GM12878 (cell line): ENCODE measurements at regions not wholly inside any gene's neighbourhood (a gene's known extent, or its start where the extent isn't known, plus 50 kb on each side); places are given as distances from the start of the nearest gene placed in this dataset.

ENCODE experiments used
- ATAC-seq: fragments of 200-7000 bp; cut with Tn5 transposase; 3 replicates; pipeline ENCODE4 v1.9.1; 2020; ENCODE audit warnings: mild to moderate bottlenecking, moderate library complexity
- BruUV-seq: library from RNA; stranded (reverse); fragments of 400-500 nt; replicated peaks from 2 replicates; lab custom pipeline; 2021; lab: Mats Ljungman, UMichigan
- CTCF ChIA-PET: fragments of 300-600 bp; sonication (Branson Sonifier 250); formaldehyde crosslinking; extraction: SDS; loops from one replicate; lab custom pipeline; 2021; ENCODE audit warnings: inconsistent platforms; lab: Yijun Ruan, JAX
- POLR2A ChIA-PET: fragments of 350-600 bp; formaldehyde crosslinking; extraction: SDS; loops from one replicate; lab custom pipeline; 2021; ENCODE audit warnings: inconsistent platforms; lab: Charles Lee
- RAD21 ChIA-PET: fragments of 300-600 bp; sonication (Branson Sonifier 250); formaldehyde crosslinking; loops from one replicate; lab custom pipeline; 2023; ENCODE audit warnings: antibody characterized with exemption; ENCODE audit not compliant: unreplicated experiment; lab: Charles Lee
- SMC1A ChIA-PET: fragments of 300-600 bp; sonication (Branson Sonifier 250); formaldehyde crosslinking; loops from one replicate; lab custom pipeline; 2023; ENCODE audit not compliant: unreplicated experiment, uncharacterized antibody; lab: Charles Lee
- DNase-seq: peaks from one replicate; pipeline ENCODE4 v3.0.0-alpha.2; 2011; ENCODE audit warnings: low read depth, low spot score
- FAIRE-seq: peaks from 3 replicates; lab custom pipeline; 2011; peaks lifted over from hg19 to GRCh38; lab: Jason Lieb, UNC
- H2AFZ ChIP-seq: 2 replicates; pipeline ENCODE4 v1.6.0; 2011; ENCODE audit warnings: low read depth, low read length, control low read depth; ENCODE audit not compliant: control insufficient read depth
- H3K27ac ChIP-seq: 2 replicates; pipeline ENCODE4 v1.5.1; 2011; ENCODE audit warnings: control low read depth; ENCODE audit not compliant: control insufficient read depth, insufficient read depth
- H3K27me3 ChIP-seq, 2 experiments: replicated peaks in 1 of 2; 2 replicates each; pipeline versions ENCODE4 v1.6.0 to v1.6.1; 2011; ENCODE audit warnings: low read length in 1 of 2; ENCODE audit not compliant: control insufficient read depth in 2 of 2, insufficient read depth in 2 of 2
- H3K36me3 ChIP-seq, 2 experiments: 2 replicates each; pipeline ENCODE4 v1.5.1; 2011; ENCODE audit warnings: low read length in 1 of 2; ENCODE audit not compliant: control insufficient read depth in 2 of 2, insufficient read depth in 2 of 2
- H3K4me1 ChIP-seq: 2 replicates; pipeline ENCODE4 v1.6.1; 2011; ENCODE audit warnings: mild to moderate bottlenecking, low read length, moderate library complexity, mixed read lengths; ENCODE audit not compliant: control insufficient read depth, insufficient read depth
- H3K4me2 ChIP-seq: 2 replicates; pipeline ENCODE4 v1.6.0; 2011; ENCODE audit warnings: control low read depth; ENCODE audit not compliant: control insufficient read depth, insufficient read depth
- H3K4me3 ChIP-seq: fragments of 200-600 bp; sonication (generic); 2 replicates; pipeline ENCODE4 v1.5.1; 2016
- H3K79me2 ChIP-seq: 2 replicates; pipeline ENCODE4 v1.6.0; 2011; ENCODE audit warnings: low read length; ENCODE audit not compliant: control insufficient read depth, insufficient read depth
- H3K9ac ChIP-seq: 2 replicates; pipeline ENCODE4 v1.8.0; 2011; ENCODE audit warnings: low read length, control low read depth, mixed read lengths; ENCODE audit not compliant: control insufficient read depth, insufficient read depth
- H3K9me3 ChIP-seq: replicated peaks from 3 replicates; pipeline ENCODE4 v1.5.1; 2011; ENCODE audit warnings: mild to moderate bottlenecking, low read length; ENCODE audit not compliant: control insufficient read depth, insufficient read depth
- H4K20me1 ChIP-seq: 2 replicates; pipeline ENCODE4 v1.6.0; 2011; ENCODE audit not compliant: control insufficient read depth, insufficient read depth
- ATF7 ChIP-seq: fragments of 450-650 bp; IDR thresholded peaks from 2 replicates; pipeline ENCODE4 v1.6.1; 2016; ENCODE audit warnings: low read depth, mild to moderate bottlenecking
- BCL11A ChIP-seq: IDR thresholded peaks from 2 replicates; pipeline ENCODE4 v1.6.1; 2011; ENCODE audit warnings: low read depth, low read length
- E2F4 ChIP-seq: IDR thresholded peaks from 2 replicates; pipeline ENCODE4 v1.6.1; 2012; ENCODE audit warnings: low read depth, low read length, improper control_type of control experiment
- MEF2A ChIP-seq: IDR thresholded peaks from 2 replicates; pipeline ENCODE4 v1.6.1; 2011; ENCODE audit warnings: low read depth, mild to moderate bottlenecking, low read length, moderate library complexity; ENCODE audit not compliant: insufficient read depth
- MXI1 ChIP-seq: fragments of 150-350 bp; IDR thresholded peaks from 2 replicates; pipeline ENCODE4 v1.6.1; 2011; ENCODE audit warnings: low read depth, mild to moderate bottlenecking, inconsistent platforms, low read length, improper control_type of control experiment
- NBN ChIP-seq: fragments of 450-650 bp; IDR thresholded peaks from 2 replicates; pipeline ENCODE4 v1.6.1; 2016
- ZBTB4 ChIP-seq: fragments of 450-650 bp; formaldehyde crosslinking; IDR thresholded peaks from 2 replicates; pipeline ENCODE4 v1.4.0; 2022; ENCODE audit warnings: mild to moderate bottlenecking, moderate library complexity
- ZBTB40 ChIP-seq: fragments of 450-650 bp; IDR thresholded peaks from 2 replicates; pipeline ENCODE4 v1.6.1; 2016; ENCODE audit warnings: mild to moderate bottlenecking, moderate library complexity, borderline replicate concordance
- ZNF687 ChIP-seq: fragments of 450-650 bp; IDR thresholded peaks from 2 replicates; pipeline ENCODE4 v1.6.1; 2017; ENCODE audit warnings: mild to moderate bottlenecking, moderate library complexity
- WGBS: methylation state at CpG from one replicate; pipeline ENCODE4 v1.1.6; 2016; ENCODE audit warnings: low lambda C conversion rate; ENCODE audit not compliant: insufficient replicate concordance, insufficient coverage; ENCODE audit errors: missing lambda C conversion rate; 5-methylcytosine and 5-hydroxymethylcytosine counted together
- in situ Hi-C: fragments of 300-500 bp; cut with MboI; formaldehyde crosslinking; loops from 9 replicates; pipeline ENCODE4 v1.14.3; 2018; ENCODE audit warnings: mixed read lengths
- intact Hi-C: fragments of 100-400 bp; cut with micrococcal nuclease; formaldehyde crosslinking; loops from one replicate; pipeline ENCODE4 v1.14.2; 2022; ENCODE audit not compliant: unreplicated experiment

GRCh38 chr22:22711532-22711913 is 67.1 kb downstream of the GGTLC2 start (continued):
- TF ChIP-seq ZNF687 = no peak

GRCh38 chr22:22712092-22712658 is 67.8 kb downstream of the GGTLC2 start:
- SMC1A ChIA-PET = interaction anchor here (1.1 to 2.0 kb wide), 3 partner anchors 13 to 35 kb away, joined by 3 to 8 read pairs (median 4); no protein-coding TSS in a partner anchor
- Histone ChIP-seq H3K36me3 (no peaks in the 10 kb centered on the region), H3K4me1 (peaks cover 12% of the 10 kb centered on the region; the same call in 1 of the 2 replicates), H3K27me3 (no peaks in the 10 kb centered on the region), H3K27ac (no peak overlapping the region), H4K20me1 (no peaks in the 10 kb centered on the region), H3K79me2 (no peaks in the 10 kb centered on the region), H3K4me2 (no peak overlapping the region), H3K9ac (no peak overlapping the region), H3K4me3 (no peak overlapping the region), H2AFZ (no peak overlapping the region), H3K9me3 (no peaks in the 10 kb centered on the region)
- FAIRE-seq = no peak
- in situ Hi-C loops = loop anchor here (5.0 kb wide), 1 partner anchor 35 kb away; no protein-coding TSS in a partner anchor
- CTCF ChIA-PET = interaction anchor here (0.8 to 1.8 kb wide), 6 partner anchors 9 to 60 kb away, joined by 3 to 20 read pairs (median 8); no protein-coding TSS in a partner anchor
- peak; percentile 44 for ATAC-seq
- intact Hi-C loops = loop anchor here (5.0 kb wide), 1 partner anchor 35 kb away; no protein-coding TSS in a partner anchor
- POLR2A ChIA-PET = no interaction called here
- DNase-seq = no peak
- BruUV-seq = no TSS peak
- WGBS = 14% methylated on average over 5 of the region's 6 CpGs
- RAD21 ChIA-PET = interaction anchor here (1.2 to 1.4 kb wide), 3 partner anchors 34 to 46 kb away, joined by 3 to 10 read pairs (median 4); no protein-coding TSS in a partner anchor
- TF ChIP-seq MXI1 (no peak), NBN (no peak), E2F4 (no peak), ATF7 (no peak), BCL11A (no peak), ZBTB4 (no peak), ZBTB40 (no peak), MEF2A (no peak)
